HT-29 (cell line): ENCODE measurements at regions not wholly inside any gene's neighbourhood (a gene's known extent, or its start where the extent isn't known, plus 50 kb on each side); places are given as distances from the start of the nearest gene placed in this dataset.

ENCODE experiments used
- DNase-seq: peaks from one replicate; pipeline ENCODE4 v3.0.0-alpha.2; 2015; ENCODE audit warnings: low spot score

GRCh38 chr11:106216281-106216680 lies 138.8 kb downstream of the AASDHPPT start:
- no peak for DNase-seq

- DNase-seq, result no peak
These were observed 140.0 kb downstream of the AASDHPPT start for GRCh38 chr11:106217456-106217855.

- no peak for DNase-seq
These were observed 140.6 kb downstream of the AASDHPPT start for GRCh38 chr11:106218106-106218505.

GRCh38 chr11:106222626-106223025 lies 145.2 kb downstream of the AASDHPPT start:
- no peak for DNase-seq

DNA sequence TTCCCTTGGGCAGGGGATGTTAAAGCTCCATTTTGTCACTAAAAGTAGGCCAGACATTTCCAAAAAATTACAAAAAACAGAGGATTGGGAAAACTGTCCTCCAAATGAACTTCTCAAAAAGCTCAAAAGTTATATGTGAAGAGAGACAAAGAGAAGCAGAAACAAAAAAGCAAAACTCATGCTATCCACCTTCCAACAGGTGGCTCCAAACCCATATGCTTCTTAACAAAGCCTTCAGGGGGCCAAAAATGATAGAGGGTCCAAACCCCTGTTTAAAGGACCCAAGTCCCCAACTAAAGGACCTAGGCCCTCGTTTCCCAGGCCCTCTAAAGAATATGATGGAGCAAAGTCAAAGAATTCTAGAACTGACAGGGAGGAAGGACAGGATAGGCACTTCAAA lies 146.7 kb downstream of the AASDHPPT start:
- no peak for DNase-seq

GRCh38 chr11:106228996-106229395 lies 151.5 kb downstream of the AASDHPPT start:
- no peak for DNase-seq

DNA sequence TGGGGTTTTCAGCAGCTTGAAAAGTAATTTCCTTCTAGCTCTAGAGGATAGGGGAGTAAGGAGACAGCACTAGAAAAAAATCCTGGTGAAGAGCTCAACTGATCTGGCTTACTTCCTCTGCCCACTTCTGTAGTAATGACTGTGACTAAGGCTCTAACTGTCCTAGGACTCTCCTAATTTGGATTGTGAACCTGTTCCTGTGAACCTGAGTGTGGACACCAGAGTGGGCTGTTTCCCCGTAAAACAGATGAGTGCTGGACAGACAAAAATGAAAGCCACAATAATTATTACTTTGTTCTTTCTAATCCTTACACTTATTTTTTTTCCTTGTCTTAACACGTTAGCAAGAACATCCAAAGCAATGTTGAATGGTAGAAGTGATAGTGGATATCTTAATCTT lies 154.1 kb downstream of the AASDHPPT start:
- no peak for DNase-seq

GRCh38 chr11:106233191-106233590 lies 155.7 kb downstream of the AASDHPPT start:
- no peak for DNase-seq

- DNase-seq, result no peak
These were observed 157.3 kb downstream of the AASDHPPT start for GRCh38 chr11:106234794-106235193.

DNA sequence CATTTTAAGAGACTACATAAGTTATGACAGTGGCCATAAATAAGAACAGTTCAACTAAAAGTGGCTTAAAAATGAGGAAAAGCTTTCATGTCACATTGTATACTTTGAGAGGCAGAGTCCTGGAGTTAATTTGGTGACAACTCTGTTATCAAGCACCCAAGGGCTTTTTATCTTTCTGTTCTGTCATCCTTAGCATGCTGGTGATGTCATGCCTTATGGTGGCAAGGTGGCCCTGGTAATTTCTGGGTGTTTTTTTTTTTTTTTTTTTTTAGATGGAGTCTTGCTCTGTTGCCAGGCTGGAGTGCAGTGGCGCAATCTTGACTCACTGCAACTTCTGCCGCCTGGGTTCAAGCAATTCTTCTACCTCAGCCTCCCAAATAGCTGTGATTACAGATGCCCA lies 158.8 kb downstream of the AASDHPPT start:
- no peak for DNase-seq

- no peak for DNase-seq
These were observed 161.4 kb downstream of the AASDHPPT start for GRCh38 chr11:106238704-106239360.

DNA sequence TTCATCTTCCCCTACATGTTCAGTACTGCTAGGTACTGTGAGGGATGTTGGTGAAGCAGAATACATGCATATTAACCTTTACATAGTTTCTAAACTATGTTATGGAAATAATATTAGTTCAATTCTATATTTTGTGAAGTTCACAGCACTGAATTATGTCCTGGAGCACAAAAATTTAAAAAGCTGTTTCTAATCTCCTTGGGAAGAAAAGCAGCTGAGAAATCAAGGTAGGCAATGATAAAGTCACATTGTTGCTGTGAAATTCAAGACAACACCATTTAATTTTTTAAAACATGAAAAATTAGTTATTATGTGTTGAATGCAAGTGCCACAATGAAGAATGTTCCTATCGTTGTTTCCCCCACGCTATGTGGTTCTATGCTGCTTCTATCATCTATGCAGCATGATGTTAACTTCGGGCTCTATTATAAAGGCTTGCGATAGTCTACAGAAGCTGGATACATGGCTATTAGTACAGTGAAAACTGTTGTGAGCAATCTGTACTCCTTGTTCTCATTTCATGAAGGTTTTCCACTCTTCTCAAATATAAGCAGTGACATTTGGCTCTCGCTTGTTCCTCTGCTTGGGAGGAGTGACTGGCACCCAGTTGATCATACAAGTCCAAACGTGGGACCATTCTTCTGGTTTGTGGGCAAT lies 164.3 kb downstream of the AASDHPPT start:
- DNase-seq, result no peak

GRCh38 chr11:106242718-106243415 lies 165.4 kb downstream of the AASDHPPT start:
- no peak for DNase-seq

- DNase-seq, result no peak
These were observed 169.0 kb downstream of the AASDHPPT start for GRCh38 chr11:106246495-106246894.

GRCh38 chr11:106249617-106250239 lies 172.3 kb downstream of the AASDHPPT start:
- DNase-seq, result no peak

DNA sequence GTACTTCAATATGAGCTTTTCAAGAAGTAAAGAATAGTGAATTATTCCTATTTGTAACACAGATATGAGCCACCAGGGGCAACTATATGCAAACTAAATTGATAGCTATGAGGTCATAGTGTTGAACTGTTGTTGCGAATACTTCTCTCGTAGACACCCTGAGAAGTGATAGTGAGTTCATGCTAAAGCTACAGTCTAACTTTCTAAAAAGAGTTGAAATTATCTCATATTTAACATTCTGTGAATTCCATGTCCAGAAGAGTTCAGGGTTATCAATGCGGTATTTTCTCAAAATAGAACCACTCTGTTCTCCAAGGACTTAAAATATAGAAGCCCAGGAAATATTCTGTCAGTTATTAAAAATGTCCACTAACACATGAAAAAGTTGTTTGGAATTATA lies 185.4 kb downstream of the AASDHPPT start:
- DNase-seq, result no peak

DNA sequence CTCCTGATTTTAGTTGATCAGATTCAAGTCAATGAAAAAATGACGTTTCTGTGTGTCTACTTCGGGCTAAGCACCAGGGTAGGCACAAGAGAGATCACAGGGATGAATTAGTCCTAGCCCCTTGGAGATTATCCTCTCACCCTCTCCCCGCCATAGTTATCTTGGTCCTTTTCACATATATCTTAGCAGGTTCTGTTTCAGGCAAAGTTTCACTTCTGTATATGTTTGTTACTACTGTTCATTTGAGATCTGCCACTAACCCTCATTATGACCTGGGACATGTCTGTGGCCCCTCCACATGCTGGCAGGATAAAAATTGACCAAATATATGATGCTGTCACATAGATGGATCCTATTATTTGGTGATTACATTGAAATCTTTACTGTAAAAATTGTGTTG lies 186.1 kb downstream of the AASDHPPT start:
- DNase-seq, result no peak

- no peak for DNase-seq
These were observed 193.6 kb downstream of the AASDHPPT start for GRCh38 chr11:106271086-106271485.

GRCh38 chr11:106271686-106272085 lies 194.2 kb downstream of the AASDHPPT start:
- DNase-seq, result no peak

DNA sequence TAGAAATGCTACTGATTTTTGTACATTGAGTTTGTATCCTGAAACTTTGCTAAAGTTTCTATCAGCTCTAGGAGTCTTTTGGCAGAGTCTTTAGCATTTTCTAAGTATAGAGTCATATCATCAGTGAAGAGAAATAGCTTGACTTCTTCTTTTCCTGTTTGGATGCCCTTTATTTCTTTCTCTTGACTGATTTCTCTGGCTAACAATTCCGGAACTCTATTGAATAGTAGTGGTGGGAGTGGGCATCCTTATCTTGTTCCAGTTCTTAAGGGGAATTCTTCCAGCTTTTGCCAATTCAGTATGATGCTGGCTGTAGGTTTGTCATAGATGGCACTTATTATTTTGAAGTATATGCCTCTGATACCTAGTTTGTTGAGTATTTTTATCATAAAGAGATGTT lies 197.7 kb downstream of the AASDHPPT start:
- no peak for DNase-seq

- no peak for DNase-seq
These were observed 198.7 kb downstream of the AASDHPPT start for GRCh38 chr11:106276126-106276525.

- peak; percentile 8 for DNase-seq
These were observed 199.5 kb downstream of the AASDHPPT start for GRCh38 chr11:106276859-106277436.
